Activated CD4-positive, alpha-beta T cell treated with anti-CD3 and anti-CD28 coated beads, Interleukin-2, amount 50 U/mL, for 24 hours (primary cell): ENCODE measurements at regions not wholly inside any gene's neighbourhood (a gene's known extent, or its start where the extent isn't known, plus 50 kb on each side); places are given as distances from the start of the nearest gene placed in this dataset.
"Not testable (repeated sequence)": the region's sequence is repeated elsewhere in the genome, so short reads cannot be mapped to it uniquely, and the experiment has no call there.

Source experiments
- DNase-seq, 2 donors: peaks; one replicate each; pipeline ENCODE4 v3.0.0-alpha.2; 2020; ENCODE audit warnings: low read depth in 1 of 2, low spot score in 1 of 2

DNA sequence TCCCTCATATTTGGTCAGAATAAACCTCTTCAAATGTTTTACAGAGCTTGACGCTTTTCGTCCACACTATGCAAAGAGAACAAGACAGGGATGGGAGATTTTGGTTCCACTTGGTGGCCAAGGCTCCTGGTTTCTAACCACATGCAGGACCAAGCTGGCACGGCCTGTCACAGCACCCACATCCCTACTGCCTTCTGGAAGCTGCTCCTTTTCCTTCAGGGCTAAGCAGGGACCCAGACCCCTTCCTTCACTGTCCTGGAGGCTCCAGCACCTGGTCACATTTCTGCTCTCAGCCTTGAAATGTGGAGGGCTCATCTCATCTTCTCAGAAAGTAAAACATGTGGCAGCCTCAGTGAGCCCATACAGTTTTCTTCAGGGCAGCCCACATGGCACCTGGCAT, 50.4 kb upstream of the ARHGEF7 start:
- DNase-seq: no peak

GRCh38 chr13:111062966-111063365, 52.1 kb upstream of the ARHGEF7 start:
- no peak for DNase-seq

- DNase-seq: no peak
These were observed 52.8 kb upstream of the ARHGEF7 start for GRCh38 chr13:111062305-111062704.

DNA sequence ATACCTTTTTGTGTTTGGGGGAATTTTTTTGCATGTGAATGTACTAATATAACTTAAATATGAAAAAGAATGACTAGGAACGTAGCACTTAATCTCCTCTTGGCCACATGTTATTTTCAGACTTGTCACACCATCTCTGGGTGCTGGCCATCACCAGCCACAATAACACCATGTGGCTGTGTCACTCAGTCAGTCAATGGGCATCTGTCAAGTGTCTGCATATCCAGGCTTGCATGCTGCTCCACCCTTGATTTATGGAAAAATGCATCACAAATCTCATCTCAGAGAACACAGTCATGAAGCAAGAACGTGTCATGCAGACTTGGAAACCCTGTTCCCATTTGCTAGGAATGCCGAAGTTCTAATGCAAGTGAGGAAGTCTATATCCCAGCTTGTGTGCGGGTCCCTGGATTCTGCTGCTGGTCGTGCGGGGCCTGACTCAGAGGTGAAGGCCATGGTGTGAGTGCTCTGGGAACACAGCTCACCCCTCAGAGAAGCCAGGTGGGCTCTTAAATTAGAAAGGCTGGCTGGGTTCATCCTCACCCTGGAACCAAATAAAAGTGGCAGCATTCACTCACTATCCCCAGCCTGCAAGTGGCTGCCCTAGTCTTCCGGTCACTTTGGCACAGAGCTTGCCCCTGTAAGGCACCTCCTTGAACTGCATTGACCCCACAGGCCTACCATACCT, 53.6 kb upstream of the ARHGEF7 start:
- DNase-seq: no peak

DNA sequence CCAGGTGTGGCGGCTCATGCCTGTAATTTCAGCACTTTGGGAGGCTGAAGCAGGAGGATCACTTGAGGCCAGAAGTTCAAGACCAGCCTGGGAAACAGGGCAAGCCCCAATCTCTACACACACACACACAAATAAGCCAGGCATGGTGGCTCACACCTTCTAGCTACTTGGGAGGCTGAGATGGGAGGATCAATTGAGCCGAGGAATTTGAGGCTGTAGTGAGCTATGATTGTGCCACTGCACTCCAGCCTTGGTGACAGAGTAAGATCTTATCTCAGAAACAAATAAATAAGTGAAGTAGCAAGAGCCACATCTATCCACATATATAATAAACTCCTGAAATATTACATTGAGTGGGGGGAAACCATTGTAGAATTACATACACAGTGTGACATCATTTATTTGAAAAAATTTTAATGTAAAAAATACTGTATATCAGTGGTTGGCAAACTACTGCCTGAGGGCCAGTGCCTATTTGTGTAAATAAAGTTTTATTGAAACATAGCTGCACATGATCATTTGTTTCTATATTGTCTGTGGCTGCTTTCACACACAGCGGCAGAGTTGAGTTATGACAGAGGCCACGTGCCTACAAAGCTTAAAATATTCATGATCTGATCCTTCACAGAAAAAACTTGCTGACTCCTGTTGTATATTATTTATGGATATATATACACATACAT, 54.7 kb upstream of the ARHGEF7 start:
- DNase-seq: no peak

DNA sequence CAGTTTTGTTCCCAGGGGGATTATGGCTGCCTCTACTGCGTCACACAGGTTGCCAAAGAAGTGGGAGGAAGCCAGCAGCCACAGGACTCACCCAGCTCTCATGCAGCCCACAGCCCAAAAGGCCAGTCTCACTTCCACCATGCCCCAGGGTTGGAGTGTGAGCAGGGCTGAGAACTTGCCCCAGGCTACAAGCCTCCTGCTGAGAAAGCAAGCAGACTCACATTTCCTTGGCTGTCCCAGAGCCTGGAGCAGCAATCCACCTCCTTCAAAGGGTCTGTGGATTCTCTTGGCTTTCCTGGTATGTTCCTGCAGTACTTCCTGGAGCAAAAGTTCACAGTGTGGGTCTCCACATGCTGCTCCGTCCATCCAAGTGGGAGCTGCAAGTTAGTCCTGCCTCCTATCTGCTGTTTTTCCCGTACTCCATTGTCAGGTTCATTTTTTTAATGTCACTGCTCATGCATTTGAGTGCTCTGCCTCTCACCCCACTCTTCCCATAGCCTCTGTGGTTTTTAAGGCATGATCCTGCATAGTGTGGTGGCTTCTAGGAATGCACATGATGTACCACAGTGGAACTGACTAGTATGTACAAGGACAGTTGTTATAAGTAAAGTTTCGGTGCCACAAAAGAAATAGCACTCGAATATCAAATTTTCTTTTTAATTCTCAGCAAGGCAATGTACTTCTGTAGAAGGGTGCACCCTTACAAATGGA, 56.2 kb upstream of the ARHGEF7 start:
- no peak for DNase-seq

DNA sequence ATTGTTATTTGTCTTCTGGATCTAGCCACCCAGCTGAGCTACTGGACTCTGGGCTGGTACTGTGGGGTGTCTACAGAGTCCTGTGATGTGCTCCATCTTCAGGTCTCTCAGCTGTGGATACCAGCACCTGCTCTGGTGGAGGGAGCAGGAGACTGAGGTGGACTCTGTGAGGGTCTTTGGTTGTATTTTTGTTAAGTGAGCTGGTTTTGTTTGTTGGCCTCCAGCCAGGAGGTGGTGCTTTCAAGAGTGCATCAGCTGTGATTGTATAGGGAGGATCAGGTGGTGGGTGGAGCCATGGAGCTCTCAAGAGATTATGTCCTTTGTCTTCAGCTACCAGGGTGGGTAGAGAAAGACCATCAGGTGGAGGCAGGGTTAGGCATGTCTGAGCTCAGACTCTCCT, 56.8 kb upstream of the ARHGEF7 start:
- not testable (repeated sequence) for DNase-seq

- DNase-seq: not testable (repeated sequence)
These were observed 63.3 kb upstream of the ARHGEF7 start for GRCh38 chr13:111051726-111052232.

DNA sequence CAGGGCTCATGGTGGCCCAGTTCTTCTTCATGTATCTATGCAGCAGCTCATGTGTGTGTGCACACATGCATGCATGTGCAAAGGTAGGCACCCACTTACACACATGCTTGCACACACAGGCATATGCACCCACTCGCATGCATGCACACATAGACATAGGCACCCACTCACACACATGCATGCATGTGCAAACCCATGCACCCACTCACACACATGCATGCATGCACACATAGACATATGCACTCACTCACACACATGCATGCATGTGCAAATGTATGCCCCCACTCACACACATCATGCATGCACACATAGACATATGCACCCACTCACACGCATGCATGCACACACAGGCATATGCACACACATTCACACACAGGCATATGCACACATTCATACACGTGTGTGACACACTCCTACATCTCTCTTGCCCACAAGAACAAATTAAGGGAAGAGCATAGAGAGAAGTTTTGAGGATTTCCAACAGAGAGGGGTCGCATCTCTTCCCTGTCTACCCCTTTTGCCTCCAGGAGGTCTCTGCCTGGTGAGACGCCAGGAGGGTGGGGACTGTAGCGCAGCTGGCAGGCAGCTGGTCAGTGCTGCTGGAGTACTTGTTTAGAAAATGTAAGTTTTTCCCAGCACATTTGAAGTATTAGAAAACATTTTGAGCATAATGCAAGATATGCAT, 63.9 kb upstream of the ARHGEF7 start:
- DNase-seq: no peak

DNA sequence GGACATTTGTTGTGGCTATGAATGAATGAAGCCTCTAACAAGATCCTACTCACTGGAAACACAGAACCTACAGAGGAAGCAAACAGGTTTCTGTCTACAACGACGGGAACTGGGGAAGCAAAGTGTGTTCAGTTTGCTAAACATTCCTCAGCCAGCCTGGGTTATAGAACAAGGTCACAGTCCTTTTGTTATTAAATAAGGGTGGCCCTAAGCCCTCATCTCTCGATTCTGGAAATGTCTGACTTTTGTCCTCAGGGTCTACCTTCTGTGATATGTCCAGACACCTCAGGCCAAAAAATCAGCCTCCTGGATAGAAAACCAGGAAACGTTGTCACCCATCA, 64.6 kb upstream of the ARHGEF7 start:
- no peak for DNase-seq

DNA sequence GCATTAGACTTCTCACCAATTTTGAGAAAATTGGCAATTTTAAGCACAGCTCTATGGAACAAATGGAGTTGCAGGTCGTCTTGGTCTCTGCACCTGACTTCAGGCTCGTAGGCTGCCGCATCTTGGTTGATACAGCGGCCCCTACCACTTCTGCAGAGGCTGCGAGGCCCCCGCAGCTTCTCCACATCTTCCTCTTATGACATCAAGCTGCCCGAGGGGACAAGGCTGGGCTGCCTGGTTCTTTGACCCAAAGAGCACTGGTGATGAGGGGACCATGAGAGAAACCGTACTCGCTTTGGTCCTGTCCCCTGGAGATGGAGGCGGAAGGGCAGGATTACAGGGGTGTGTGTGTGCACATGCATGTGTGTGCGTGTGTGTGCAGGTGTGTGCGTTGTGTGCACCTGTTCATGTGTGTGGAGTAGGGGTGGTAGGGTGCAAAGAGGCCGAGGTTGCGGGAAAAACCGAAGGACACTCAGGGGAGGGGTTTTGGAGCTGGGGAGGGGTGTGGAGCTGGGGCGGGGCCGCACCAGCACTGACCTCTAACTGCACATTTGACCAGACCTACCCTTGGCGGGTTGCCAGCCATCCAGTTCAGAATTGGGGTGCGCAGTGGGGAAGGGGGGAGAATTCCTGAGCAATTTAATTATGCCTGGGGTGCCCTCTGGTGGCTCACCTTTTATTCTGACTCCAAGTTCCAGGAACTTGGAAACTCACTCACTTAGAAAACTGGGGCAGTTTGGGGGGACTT, 65.1 kb upstream of the ARHGEF7 start:
- no peak for DNase-seq

- no peak for DNase-seq
These were observed 66.7 kb upstream of the ARHGEF7 start for GRCh38 chr13:111048387-111048786.

DNA sequence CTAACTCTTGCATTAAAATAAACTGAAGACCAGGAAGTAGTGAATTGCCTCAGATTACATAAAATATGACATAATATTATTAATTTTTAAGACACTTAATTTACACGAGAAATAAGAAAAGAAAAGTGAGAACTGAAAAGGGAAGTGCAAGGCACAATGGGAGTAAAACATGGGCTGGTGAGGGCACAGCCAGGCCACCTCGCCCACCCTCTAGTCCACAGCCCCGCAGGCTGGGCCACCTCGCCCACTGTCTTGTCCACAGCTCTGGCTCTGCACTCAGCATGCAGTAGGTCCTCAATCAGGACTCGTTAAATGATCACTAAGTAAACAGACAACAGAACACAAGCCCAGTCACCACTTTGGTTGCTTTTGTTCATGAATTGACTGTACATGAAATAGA, 67.8 kb upstream of the ARHGEF7 start:
- no peak for DNase-seq

GRCh38 chr13:111046590-111047141, 68.4 kb upstream of the ARHGEF7 start:
- DNase-seq: no peak

GRCh38 chr13:111045170-111045569, 69.9 kb upstream of the ARHGEF7 start:
- DNase-seq: no peak

DNA sequence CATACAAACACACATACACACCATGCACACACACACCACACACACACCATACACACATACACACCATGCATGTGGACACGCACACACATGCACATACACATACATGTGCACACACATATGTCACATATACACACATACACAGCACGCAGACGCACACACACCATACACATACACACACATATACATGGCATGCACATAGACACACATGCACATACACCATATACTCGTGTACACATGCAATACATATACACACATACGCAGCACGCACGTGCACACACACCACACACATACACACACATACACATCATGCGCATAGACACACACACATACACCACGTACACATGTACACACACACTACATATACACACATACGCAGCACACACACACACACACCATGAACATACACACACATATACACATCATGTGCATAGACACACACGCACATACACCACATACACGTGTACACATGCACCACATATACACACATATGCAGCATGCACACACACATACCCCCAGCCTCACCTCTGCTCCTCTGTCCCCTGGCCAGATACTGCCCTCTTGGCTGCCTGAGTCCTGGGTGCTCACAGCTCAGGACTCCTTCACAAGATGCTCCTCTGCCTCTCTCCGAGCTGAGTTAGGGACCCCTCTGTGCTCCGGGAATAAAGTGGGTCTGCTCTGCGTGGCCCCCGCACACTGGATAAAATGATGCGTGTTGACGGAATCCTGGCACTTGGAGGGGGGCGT, 70.9 kb upstream of the ARHGEF7 start:
- no peak for DNase-seq

- no peak for DNase-seq
These were observed 71.5 kb upstream of the ARHGEF7 start for GRCh38 chr13:111043575-111043982.

DNA sequence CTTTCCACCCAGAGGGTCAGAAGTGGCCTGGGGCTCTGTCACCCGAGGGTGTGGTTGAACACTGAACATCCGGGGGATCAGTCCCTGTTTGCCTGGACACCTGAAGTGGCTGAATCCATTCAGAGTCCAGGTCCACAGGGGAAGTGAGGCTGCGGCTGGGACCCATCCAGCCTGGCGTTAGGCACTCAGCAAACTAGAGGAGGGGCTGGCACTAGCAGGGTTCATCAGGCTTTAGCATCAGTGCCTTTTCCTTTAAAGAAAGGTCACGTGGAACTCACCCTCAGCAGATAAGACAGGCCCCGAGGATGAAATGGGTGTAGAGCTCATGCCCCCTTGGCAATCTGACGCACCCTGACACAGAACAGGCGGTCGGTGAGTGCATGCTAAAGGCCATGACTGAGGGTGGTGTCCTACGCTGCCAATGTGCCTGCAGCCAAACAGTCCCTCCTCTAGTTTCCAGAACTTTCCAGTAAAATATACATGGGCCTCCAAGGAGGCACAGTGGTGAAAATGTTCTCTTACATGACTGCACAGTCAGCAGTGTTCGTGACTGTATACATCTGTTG, 72.4 kb upstream of the ARHGEF7 start:
- DNase-seq: no peak

DNA sequence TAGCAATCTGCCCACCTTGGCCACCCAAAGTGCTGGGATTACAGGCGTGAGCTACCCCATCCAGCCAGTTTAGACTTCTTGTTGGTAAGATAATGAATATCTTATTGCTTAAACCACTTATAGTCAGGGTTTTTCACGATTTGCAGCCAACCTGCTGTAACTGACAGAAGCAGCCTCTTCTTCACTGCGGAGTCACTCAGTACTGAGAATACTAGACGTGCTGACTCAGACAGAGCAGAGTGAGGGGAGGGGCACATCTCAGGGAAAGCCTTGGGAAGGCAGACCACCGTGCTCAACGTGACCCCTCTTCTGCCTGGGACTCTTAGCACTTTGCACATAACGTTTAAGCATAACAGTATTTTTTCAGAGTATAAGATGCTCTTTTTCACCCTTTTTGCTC, 74.3 kb upstream of the ARHGEF7 start:
- DNase-seq: no peak

DNA sequence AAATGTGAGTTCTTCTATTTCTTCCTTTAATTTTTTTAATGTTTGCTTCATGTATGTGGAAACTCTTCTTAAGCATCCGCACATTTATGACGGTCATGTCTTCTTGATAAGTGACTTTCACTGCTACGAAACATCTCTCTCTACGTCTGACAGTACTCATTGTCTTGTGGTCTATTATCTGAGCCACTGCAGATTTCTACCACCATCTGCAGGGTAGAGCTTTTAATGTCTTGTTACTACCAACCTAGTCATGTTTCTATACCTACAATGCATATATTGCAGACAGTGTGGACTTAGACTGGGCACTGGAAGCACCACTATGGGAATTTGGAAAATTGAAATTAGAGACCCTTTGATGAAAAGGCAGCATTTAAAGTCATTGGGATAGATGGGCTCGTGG, 75.4 kb upstream of the ARHGEF7 start:
- DNase-seq: no peak
